ENCODE measurements at regions not wholly inside any gene's neighbourhood (a gene's known extent, or its start where the extent isn't known, plus 50 kb on each side); places are given as distances from the start of the nearest gene placed in this dataset.
"Not testable (repeated sequence)": the region's sequence is repeated elsewhere in the genome, so short reads cannot be mapped to it uniquely, and the experiment has no call there.

DNA sequence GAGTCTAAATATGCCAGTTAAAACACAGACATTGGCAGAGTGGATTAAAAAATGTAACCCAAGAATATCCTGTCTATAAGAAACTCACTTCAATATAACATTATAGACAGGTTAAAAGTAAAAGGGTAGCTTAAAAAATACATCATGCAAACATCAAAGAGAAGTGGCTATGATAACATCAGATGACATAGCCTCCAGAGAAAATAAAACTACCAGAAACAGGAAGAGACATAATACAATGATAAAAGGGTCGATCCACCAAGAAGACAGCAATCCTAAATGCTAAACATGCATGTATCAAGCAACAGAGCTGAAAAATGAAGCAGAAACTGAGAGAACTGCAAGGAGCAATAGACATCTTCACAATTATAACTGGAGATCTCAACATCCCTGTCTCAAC lies 190.2 kb upstream of the NR5A2 start:
- Mint-ChIP-seq H3K27me3 (no peaks in the 10 kb centered on the region), H3K4me3 (no peak overlapping the region), H3K36me3 (no peaks in the 10 kb centered on the region), H3K4me1 (ENCODE audit: unreplicated experiment) (no peaks in the 10 kb centered on the region), H3K9me3 (peaks cover 6% of the 10 kb centered on the region), H3K27ac (no peak overlapping the region)
- TF ChIP-seq CTCF (conservative IDR thresholded peaks at IDR 0.05): no peak
- no peak for DNase-seq (ENCODE audit: extremely low spot score, unreplicated experiment)

DNA sequence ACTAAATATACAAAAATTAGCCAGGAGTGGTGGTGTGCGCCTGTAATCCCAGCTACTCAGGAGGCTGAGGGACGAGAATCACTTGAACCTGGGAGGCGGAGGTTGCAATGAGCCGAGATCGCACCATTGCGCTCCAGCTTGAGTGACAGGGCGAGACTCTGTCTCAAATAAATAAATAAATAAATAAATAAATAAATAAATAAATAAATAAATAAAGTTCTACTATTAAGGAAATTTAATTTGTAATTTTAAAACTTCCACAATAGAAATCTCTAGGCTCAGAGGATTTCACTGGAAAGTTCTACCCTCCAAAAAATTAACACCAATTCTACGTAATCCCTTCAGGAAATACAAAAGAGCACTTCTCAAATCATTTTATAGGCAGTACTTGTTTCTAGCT lies 187.9 kb upstream of the NR5A2 start:
- H3K36me3 Mint-ChIP-seq; H3K9me3 Mint-ChIP-seq; H3K4me3 Mint-ChIP-seq; H3K27ac Mint-ChIP-seq; H3K4me1 Mint-ChIP-seq (ENCODE audit: unreplicated experiment); DNase-seq (ENCODE audit: extremely low spot score, unreplicated experiment); H3K27me3 Mint-ChIP-seq: not testable (repeated sequence)

DNA sequence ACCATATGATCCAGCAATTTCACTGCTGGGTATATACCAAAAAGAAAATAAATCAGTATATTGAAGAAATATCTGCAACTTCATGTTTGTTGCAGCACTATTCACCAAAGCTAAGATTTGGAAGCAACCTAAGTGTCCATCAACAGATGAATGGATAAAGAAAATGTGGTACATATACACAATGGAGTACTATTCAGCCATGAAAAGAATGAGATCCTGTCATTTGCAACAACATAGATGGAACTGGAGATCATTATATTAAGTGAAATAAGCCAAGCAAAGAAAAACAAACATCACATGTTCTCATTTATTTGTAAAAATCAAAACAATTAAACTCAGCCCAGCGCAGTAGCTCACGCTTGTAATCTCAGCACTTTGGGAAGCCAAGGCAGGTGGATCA lies 184.4 kb upstream of the NR5A2 start:
- H3K27me3 Mint-ChIP-seq, H3K36me3 Mint-ChIP-seq: not testable (repeated sequence)

GRCh38 chr1:199843861-199844260 lies 183.6 kb upstream of the NR5A2 start:
- no peaks in the 10 kb centered on the region for H3K36me3 Mint-ChIP-seq
- no peak for DNase-seq (ENCODE audit: extremely low spot score, unreplicated experiment)
- no peaks in the 10 kb centered on the region for H3K9me3 Mint-ChIP-seq
- TF ChIP-seq CTCF (conservative IDR thresholded peaks at IDR 0.05): no peak
- H3K27me3 Mint-ChIP-seq: no peaks in the 10 kb centered on the region
- no peak overlapping the region for H3K27ac Mint-ChIP-seq
- H3K4me3 Mint-ChIP-seq: no peak overlapping the region
- no peaks in the 10 kb centered on the region for H3K4me1 Mint-ChIP-seq (ENCODE audit: unreplicated experiment)

More for the DNA sequence above, 184.4 kb upstream of the NR5A2 start:
- DNase-seq (ENCODE audit: extremely low spot score, unreplicated experiment); H3K4me3 Mint-ChIP-seq; H3K27ac Mint-ChIP-seq; H3K9me3 Mint-ChIP-seq; H3K4me1 Mint-ChIP-seq (ENCODE audit: unreplicated experiment): not testable (repeated sequence)

GRCh38 chr1:199847021-199847420 lies 180.5 kb upstream of the NR5A2 start:
- Mint-ChIP-seq H3K9me3 (no peaks in the 10 kb centered on the region), H3K4me1 (ENCODE audit: unreplicated experiment) (no peaks in the 10 kb centered on the region)
- no peak for DNase-seq (ENCODE audit: extremely low spot score, unreplicated experiment)

DNA sequence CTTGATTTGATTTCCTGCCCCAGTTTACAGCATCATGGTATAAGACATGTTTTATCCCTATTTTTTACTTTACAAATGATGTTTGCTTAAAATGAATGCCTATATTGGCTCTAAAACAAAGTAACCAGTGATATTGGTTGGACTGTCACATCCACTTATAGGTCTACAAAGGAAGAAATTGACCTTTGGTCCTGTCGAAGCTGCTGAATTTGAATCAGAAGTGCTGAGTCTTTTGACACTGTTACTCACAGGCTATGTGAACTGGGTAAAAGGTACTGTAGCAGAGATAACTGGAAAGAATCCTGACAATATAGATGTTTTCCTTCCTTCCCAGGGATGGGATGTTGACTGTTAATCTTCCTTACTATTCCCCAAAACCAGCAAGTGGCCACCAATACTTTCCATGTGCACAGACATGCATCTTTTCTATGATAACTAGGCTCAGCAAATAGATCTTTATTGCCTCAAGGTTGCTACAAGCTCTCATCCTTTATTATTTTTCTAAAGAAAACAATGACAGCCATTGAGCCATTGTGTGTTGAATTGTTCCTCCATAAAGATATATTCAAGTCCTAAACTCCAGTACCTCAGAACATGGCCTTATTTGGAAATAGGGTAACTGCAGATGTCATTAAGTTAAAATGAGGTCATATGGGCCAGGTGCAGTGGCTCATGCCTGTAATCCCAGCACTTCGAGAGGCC lies 175.9 kb upstream of the NR5A2 start:
- H3K36me3 Mint-ChIP-seq: no peaks in the 10 kb centered on the region
- H3K9me3 Mint-ChIP-seq: no peaks in the 10 kb centered on the region
- peaks cover 7% of the 10 kb centered on the region for H3K4me1 Mint-ChIP-seq (ENCODE audit: unreplicated experiment)
- H3K27ac Mint-ChIP-seq: no peak overlapping the region
- no peak for DNase-seq (ENCODE audit: extremely low spot score, unreplicated experiment)
- H3K4me3 Mint-ChIP-seq: no peak overlapping the region
- no peak for TF ChIP-seq CTCF (conservative IDR thresholded peaks at IDR 0.05)
- H3K27me3 Mint-ChIP-seq: no peaks in the 10 kb centered on the region

More at GRCh38 chr1:199847021-199847420, 180.5 kb upstream of the NR5A2 start:
- Mint-ChIP-seq H3K27ac (no peak overlapping the region), H3K27me3 (no peaks in the 10 kb centered on the region), H3K4me3 (no peak overlapping the region), H3K36me3 (no peaks in the 10 kb centered on the region)
- TF ChIP-seq CTCF (conservative IDR thresholded peaks at IDR 0.05): no peak

All from type B pancreatic cell (in vitro differentiated cells).